ENCODE measurements at regions not wholly inside any gene's neighbourhood (a gene's known extent, or its start where the extent isn't known, plus 50 kb on each side); places are given as distances from the start of the nearest gene placed in this dataset.

DNA sequence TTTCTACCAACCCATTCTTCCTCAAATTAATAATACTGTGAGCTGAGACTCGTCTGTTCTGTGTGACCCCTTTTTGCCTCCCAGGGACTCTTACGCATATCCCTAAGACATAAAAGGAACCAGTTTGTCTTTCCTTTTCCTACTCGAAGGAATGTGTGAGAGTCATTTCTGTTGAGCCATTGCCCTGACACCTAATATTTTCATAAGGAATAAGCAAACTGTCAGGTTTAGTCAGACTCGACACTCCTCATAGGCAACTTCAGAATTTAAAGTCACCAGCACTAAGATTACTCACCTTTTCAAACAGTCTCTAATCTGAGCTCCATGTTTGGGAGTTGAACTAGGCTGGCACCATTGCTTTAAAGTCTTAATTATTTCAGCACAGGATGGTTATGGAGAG, 305.5 kb downstream of the IKZF2 start:
- TF ChIP-seq, protein P1, sequence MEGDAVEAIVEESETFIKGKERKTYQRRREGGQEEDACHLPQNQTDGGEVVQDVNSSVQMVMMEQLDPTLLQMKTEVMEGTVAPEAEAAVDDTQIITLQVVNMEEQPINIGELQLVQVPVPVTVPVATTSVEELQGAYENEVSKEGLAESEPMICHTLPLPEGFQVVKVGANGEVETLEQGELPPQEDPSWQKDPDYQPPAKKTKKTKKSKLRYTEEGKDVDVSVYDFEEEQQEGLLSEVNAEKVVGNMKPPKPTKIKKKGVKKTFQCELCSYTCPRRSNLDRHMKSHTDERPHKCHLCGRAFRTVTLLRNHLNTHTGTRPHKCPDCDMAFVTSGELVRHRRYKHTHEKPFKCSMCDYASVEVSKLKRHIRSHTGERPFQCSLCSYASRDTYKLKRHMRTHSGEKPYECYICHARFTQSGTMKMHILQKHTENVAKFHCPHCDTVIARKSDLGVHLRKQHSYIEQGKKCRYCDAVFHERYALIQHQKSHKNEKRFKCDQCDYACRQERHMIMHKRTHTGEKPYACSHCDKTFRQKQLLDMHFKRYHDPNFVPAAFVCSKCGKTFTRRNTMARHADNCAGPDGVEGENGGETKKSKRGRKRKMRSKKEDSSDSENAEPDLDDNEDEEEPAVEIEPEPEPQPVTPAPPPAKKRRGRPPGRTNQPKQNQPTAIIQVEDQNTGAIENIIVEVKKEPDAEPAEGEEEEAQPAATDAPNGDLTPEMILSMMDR (IDR thresholded peaks at IDR 0.05), result no peak
- TF ChIP-seq, protein P2, sequence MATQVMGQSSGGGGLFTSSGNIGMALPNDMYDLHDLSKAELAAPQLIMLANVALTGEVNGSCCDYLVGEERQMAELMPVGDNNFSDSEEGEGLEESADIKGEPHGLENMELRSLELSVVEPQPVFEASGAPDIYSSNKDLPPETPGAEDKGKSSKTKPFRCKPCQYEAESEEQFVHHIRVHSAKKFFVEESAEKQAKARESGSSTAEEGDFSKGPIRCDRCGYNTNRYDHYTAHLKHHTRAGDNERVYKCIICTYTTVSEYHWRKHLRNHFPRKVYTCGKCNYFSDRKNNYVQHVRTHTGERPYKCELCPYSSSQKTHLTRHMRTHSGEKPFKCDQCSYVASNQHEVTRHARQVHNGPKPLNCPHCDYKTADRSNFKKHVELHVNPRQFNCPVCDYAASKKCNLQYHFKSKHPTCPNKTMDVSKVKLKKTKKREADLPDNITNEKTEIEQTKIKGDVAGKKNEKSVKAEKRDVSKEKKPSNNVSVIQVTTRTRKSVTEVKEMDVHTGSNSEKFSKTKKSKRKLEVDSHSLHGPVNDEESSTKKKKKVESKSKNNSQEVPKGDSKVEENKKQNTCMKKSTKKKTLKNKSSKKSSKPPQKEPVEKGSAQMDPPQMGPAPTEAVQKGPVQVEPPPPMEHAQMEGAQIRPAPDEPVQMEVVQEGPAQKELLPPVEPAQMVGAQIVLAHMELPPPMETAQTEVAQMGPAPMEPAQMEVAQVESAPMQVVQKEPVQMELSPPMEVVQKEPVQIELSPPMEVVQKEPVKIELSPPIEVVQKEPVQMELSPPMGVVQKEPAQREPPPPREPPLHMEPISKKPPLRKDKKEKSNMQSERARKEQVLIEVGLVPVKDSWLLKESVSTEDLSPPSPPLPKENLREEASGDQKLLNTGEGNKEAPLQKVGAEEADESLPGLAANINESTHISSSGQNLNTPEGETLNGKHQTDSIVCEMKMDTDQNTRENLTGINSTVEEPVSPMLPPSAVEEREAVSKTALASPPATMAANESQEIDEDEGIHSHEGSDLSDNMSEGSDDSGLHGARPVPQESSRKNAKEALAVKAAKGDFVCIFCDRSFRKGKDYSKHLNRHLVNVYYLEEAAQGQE (IDR thresholded peaks at IDR 0.05; ENCODE audit: low read depth, low read length), result no peak
- no peak for TF ChIP-seq RXRA (IDR thresholded peaks at IDR 0.05; ENCODE audit: borderline replicate concordance, low read depth)
- TF ChIP-seq SMC3 (IDR thresholded peaks at IDR 0.05; ENCODE audit: low read depth, low read length), result no peak
- TF ChIP-seq POLR2AphosphoS5 (IDR thresholded peaks at IDR 0.05; ENCODE audit: low read depth, low read length), result no peak
- no peak for TF ChIP-seq FOXM1 (IDR thresholded peaks at IDR 0.05; ENCODE audit: low read depth)
- no peak for TF ChIP-seq TEAD4 (IDR thresholded peaks at IDR 0.05; ENCODE audit: borderline replicate concordance, insufficient read depth)
- TF ChIP-seq RAD21 (IDR thresholded peaks at IDR 0.05; ENCODE audit: low read length), result no peak
- no peak for TF ChIP-seq MXI1 (IDR thresholded peaks at IDR 0.05; ENCODE audit: low read depth, low read length)
- no peak for TF ChIP-seq NFIC (IDR thresholded peaks at IDR 0.05; ENCODE audit: borderline replicate concordance)
- no peak for TF ChIP-seq FOSL2 (IDR thresholded peaks at IDR 0.05; ENCODE audit: borderline replicate concordance, low read depth)
